Adrenal gland (tissue), 5 donors: ENCODE measurements at regions not wholly inside any gene's neighbourhood (a gene's known extent, or its start where the extent isn't known, plus 50 kb on each side); places are given as distances from the start of the nearest gene placed in this dataset.

ENCODE experiments used
- POLR2A ChIP-seq, 2 donors: fragments of 450-650 bp; IDR thresholded peaks; one replicate each; pipeline ENCODE4 v1.6.1; 2017; ENCODE audit warnings: antibody characterized with exemption in 2 of 2, mild to moderate bottlenecking in 2 of 2, moderate library complexity in 1 of 2
- TF ChIP-seq, protein P1 (sequence below), 6 experiments: fragments of 450-650 bp in 4 of 6; fragments of 200-600 bp in 2 of 6; sonication (generic) in 1 of 6; IDR thresholded peaks; 1 replicate in 5 of 6; 2 replicates in 1 of 6; pipeline versions ENCODE4 v1.5.1 to v1.8.0; 2016 to 2021; ENCODE audit warnings: antibody characterized with exemption in 6 of 6, mild to moderate bottlenecking in 2 of 6, moderate library complexity in 1 of 6
- donor health status: DM: no; HTN: no; CAD: no.

DNA sequence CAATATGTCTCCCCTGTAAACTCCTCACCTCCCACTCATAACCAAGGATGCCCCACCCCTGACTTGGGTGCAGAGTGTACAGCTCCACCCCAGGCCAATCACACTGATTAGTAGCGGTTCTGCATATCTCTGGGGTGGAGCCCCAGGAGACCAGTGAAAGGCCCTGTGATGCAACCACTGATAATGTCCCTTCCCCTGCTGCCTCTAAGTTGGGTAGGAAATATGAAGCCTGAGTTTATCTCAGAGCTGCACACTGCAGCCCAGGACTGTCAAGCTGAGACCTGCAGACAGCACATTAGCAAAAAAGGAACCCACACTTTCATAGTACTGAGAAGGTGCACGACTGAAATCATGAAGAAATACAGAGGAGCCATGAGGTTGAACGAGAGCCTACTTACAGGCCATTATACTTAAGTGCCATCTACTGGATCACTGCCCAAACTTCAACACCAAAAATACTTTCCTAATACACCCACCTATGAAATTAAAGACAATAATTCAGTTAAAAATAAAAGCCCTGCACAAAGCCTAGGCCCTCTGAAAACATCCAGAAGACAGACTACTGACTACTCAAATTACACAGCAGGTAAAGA lies 455.4 kb upstream of the LRRTM4 start:
- no peak for TF ChIP-seq POLR2A (IDR thresholded peaks at IDR 0.05)
- TF ChIP-seq, protein P1, sequence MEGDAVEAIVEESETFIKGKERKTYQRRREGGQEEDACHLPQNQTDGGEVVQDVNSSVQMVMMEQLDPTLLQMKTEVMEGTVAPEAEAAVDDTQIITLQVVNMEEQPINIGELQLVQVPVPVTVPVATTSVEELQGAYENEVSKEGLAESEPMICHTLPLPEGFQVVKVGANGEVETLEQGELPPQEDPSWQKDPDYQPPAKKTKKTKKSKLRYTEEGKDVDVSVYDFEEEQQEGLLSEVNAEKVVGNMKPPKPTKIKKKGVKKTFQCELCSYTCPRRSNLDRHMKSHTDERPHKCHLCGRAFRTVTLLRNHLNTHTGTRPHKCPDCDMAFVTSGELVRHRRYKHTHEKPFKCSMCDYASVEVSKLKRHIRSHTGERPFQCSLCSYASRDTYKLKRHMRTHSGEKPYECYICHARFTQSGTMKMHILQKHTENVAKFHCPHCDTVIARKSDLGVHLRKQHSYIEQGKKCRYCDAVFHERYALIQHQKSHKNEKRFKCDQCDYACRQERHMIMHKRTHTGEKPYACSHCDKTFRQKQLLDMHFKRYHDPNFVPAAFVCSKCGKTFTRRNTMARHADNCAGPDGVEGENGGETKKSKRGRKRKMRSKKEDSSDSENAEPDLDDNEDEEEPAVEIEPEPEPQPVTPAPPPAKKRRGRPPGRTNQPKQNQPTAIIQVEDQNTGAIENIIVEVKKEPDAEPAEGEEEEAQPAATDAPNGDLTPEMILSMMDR (IDR thresholded peaks at IDR 0.05) = no peak
